Activated naive CD4-positive, alpha-beta T cell treated with anti-CD3 and anti-CD28 coated beads, Interleukin-2, amount 50 U/mL, for 72 hours (primary cell): ENCODE measurements at regions not wholly inside any gene's neighbourhood (a gene's known extent, or its start where the extent isn't known, plus 50 kb on each side); places are given as distances from the start of the nearest gene placed in this dataset.

Experiments
- ATAC-seq, 2 donors: fragments of 150-1000 bp; cut with Tn5 transposase; 2 replicates each; pipeline ENCODE4 v1.10.0; 2021; ENCODE audit warnings: mild to moderate bottlenecking in 2 of 2, moderate library complexity in 2 of 2
- DNase-seq, 2 donors: peaks; one replicate each; pipeline ENCODE4 v3.0.0; 2021 to 2022; ENCODE audit warnings: low spot score in 2 of 2
- H3K27ac Mint-ChIP-seq, 2 donors: one replicate each; pipeline ENCODE4 v1.8.0; 2022; ENCODE audit warnings: mild to moderate bottlenecking in 2 of 2, mixed read lengths in 2 of 2
- H3K36me3 Mint-ChIP-seq, 2 donors: one replicate each; pipeline ENCODE4 v1.8.0; 2022; ENCODE audit warnings: mixed read lengths in 2 of 2
- H3K9me3 Mint-ChIP-seq, 2 donors: one replicate each; pipeline ENCODE4 v1.8.0; 2022; ENCODE audit warnings: mixed read lengths in 2 of 2

DNA sequence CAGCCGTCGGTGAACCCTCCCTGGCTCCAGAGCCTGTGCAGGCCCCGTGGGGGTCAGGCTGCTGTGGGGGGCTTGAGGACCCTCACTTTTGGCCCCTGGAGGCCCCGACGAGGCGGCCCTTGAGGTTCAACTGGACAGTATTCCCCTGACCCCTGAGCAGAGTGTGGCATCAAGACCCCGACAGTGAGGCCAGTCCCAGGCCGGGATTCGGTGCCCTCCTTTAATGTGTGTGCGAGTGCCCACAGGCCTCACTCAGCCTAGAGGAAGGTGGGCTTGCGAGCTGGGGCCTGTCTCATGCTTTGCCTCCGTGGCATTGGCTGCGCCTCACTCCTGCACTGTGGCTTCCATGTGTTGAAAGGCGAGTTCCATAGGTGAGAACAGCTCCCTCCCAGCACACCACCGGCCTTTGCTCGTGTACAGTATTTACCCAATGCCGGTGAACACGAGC lies 94.5 kb downstream of the METRNL start:
- H3K27ac Mint-ChIP-seq = no peak overlapping the region
- peaks cover 5 to 8% of the 10 kb centered on the region in 2 donors for H3K36me3 Mint-ChIP-seq
- peaks cover 0 to 7% of the 10 kb centered on the region in 2 donors for H3K9me3 Mint-ChIP-seq
- peak in 1 of 2 donors; percentile 33 for DNase-seq
- no peak for ATAC-seq

DNA sequence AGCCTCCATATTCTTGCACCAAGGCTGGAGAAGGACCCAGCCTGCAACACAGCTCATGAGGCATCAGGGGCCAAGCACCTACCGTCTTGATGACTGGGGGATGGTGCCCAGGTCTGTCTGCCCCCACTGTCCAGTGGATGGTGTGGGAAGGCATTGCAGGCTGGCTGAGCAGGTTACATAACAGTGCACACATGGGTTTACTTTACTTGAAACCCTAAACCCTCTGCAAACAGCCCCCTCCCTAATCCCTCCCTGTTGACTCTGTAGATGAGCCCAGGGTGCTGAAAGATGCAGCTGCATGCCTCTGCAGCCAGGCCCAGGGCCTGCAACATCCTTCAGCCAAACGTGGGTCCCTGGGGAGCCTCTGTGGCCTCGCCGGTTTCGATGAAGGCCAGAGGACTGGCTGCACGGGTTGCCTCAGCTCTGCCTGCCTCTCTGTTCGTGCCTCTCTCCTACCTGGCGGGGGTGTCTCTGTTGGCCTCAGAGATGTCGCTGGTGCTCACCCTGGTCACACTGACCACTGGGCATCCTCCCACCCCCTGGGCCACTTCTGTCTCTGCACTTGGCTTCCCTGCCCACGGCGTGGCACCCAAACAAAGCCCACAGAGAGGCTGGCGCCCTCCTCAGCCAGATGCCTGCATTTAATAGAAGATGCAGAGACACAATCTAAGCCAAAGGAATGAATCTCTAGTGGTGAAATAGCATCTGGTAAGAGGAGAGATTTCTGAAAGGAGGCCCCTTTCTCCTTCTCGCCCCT lies 95.1 kb downstream of the METRNL start:
- ATAC-seq = no peak
- no peak overlapping the region for H3K27ac Mint-ChIP-seq
- peak in 1 of 2 donors; percentile 43 for DNase-seq

DNA sequence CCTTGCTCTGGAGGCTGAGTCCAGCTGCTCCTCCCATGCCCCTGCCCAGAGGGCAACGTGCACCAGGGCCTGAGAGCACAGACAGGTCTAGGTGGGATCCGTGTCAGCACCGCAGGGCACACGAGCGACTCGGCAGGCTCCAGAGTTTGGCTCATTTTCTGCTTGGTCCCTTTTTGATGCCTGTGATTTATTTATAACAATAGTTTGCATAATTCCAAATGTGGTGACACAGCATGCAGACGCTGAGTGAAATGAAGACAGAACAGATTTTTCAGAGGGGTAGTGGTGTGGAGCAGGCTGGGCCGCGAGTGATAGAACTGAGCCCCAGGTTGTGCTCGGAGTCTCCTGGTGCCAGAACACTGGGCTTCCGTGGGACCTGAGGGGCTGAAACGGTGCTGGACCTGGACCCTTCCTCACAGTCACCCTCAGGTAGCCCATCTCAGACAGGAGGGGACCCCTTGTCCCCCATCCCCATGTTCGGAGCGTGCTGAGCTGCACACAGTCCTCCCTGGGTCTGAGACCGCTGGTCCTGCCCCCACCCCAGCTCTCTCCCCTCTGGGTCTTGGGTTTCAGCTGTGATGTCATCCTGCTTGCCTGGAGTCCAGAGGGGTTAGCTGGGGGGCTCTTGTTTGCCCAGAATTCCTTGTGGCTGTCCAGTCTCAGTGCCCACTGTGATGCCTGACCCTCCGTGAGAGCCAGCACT lies 95.9 kb downstream of the METRNL start:
- Mint-ChIP-seq H3K36me3 (no peaks in the 10 kb centered on the region), H3K9me3 (no peaks in the 10 kb centered on the region), H3K27ac (no peak overlapping the region)
- ATAC-seq = no peak
- DNase-seq = peak in 1 of 2 donors; percentile 9

More for the DNA sequence above, 95.1 kb downstream of the METRNL start:
- H3K36me3 Mint-ChIP-seq = peaks cover 3 to 5% of the 10 kb centered on the region in 2 donors
- H3K9me3 Mint-ChIP-seq = peaks cover 0 to 2% of the 10 kb centered on the region in 2 donors

DNA sequence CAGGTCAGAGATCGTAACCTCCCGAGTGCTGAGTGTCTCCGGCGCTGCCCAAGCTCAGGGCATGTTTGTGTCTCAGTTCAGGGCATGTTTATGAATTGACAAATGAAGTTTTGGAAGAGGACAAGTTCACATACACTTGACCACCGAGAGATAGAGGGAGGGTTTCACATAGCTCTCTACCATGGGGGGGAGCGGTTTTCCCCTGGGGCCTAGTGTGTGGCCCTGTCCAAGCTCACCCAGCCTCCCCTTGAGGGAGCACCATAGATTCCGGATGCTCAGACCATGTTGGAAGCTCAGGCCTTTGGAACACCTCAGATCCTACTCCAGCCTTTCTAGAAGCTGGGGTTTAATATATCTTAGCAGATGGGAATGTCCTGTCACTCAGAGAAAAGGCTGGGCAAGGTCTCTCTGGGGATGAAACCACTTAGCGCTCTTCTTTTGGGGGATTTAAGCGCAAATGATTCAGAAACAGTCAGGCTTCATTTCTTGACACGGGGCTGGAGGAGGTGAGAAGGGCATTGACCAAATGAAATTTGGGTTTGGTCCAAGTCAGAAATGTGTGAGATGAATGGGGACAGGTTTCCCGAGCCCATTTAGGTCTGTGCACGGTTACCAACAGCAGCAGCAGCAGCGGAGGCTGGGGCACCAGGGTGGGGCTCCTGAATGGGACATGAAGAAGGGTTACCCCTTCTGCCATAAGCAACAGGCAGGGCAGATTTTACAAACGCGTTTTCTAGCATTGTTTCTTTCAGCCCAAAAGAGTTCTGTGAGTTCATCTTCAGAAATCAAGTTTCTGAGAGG lies 96.6 kb downstream of the METRNL start:
- ATAC-seq = no peak
- no peaks in the 10 kb centered on the region for H3K9me3 Mint-ChIP-seq
- no peak for DNase-seq
- no peak overlapping the region for H3K27ac Mint-ChIP-seq
- no peaks in the 10 kb centered on the region for H3K36me3 Mint-ChIP-seq

DNA sequence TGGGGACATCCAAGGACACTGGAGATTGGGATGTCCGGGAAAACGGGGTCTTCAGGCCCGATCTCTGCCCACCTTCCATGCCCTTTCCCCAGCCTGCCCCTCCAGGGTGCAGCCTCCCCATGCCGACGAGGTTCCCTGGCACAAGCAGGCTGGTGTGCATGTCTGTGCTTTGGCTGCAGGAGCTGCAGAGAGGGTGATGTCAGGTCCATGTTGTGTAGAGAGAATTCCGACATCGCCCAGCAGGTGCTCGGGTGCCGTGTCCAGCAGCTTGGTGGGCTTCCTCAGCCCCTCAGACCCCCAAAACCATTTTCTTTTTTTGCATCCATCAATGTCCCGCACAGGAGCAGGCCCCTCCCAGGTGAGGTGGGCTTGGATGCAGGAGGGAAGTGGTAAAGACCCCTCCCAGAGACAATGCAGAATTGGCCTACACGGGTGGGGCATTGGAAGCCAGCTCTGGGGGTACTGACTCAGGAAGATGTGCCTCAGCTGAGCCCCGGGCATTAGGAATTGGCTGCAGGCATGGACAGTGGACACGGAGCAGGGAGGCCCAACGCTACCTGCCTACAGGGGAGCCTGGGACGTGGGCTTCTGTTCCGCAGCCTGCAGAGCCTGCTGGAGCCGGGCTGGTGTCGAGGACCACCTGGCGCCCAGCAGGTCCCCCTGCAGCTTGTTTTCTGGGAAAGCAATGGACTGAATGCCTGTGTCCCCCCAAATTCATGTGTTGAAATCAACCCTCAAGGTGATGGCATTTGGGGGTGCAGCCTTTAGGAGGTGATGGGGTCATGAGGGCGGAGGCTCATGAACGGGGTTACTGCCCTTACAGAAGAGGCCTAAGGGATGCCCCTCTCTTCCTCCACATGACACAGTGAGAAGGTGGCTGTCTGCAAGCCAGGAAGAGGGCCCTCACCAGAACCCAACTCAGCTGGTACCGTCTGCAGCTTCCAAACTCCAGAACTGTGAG lies 97.5 kb downstream of the METRNL start:
- Mint-ChIP-seq H3K9me3 (no peaks in the 10 kb centered on the region), H3K27ac (no peak overlapping the region), H3K36me3 (no peaks in the 10 kb centered on the region)
- ATAC-seq (no peak), DNase-seq (peak; percentile 1 to 37)

DNA sequence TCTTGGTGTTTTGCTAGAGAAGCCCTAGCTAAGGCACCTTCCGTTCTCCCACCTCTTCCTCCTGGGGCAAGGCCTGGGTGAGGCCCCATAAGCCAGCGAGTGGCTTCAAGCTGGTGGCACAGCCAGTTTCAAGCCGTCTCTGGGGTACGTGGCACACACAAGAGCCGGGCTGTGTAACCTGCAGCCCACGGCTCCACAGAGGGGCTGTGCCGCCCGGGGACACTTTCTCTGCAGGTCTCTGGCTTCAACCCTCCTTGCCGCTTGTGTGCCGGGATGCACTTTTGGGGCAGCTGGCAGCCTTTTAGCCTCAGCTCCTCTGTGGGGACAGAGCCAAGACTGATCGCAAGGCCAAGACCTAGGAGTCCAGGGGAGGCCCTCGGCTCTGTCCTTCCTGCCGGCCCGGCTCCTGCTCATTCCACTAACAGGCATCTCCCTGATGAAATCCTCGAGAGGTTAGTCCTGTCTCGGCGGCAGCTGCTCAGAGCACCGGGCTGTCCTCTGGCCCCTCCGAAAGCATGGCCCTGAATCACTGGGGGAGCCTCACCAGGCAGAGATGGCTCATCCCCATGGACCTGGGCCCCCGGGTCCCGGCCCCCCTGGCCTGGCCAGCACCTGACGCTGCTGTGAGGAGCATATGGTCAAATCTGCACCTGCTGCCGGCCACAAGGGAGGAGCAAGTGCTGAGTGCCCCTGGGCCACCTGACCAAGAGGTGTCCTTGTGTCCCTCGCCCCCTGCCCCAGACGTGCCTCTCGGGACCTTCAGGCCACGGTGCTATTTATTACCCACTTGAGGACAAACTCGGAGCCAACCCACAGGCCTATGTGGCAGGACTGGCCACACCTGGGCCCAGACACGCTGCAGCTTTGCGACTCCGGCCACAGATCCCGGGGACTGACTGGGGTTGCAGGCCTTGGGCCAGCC lies 98.5 kb downstream of the METRNL start:
- DNase-seq = peak; percentile 1 to 49
- ATAC-seq = no peak
- Mint-ChIP-seq H3K9me3 (no peaks in the 10 kb centered on the region), H3K36me3 (no peaks in the 10 kb centered on the region), H3K27ac (no peak overlapping the region)

DNA sequence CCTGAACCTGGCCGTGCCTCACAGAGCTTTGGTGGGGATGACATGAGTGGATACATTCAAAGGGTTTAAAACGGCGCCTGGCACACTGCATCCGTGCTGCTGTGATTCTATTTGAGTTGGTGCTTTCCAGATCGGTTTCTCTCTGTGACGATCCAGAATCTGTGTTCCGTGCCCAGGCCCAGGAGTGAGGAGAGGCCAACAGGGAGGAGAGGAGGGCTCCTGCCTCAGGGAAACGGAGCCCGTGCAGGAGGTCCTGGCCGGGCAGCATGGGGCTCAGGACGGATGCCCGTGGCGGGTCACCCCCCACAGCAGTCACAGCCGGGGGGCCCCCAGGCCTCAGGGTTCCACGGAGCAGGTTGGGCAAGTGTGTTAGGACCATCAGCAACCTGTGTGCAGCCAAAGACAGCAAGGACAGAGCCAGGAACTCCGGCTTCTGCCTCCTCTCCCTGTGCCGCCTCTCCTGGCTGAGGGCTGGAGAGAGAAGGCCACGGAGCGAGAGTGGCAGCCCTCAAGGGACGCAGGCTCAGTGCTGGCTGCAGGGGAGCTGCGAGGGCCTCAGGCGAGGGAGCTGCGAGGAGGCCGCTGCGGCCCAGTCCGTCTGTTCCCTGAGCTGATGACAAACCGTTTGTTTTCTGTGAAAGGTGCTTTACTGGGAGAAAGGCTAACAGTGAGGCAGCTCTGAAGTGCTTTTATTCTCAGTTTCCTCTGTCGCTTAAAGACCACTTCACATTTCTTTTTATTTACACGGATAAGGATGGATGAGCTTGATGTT lies 99.3 kb downstream of the METRNL start:
- Mint-ChIP-seq H3K9me3 (no peaks in the 10 kb centered on the region), H3K27ac (no peak overlapping the region), H3K36me3 (no peaks in the 10 kb centered on the region)
- ATAC-seq = no peak
- DNase-seq = peak in 1 of 2 donors; percentile 40

DNA sequence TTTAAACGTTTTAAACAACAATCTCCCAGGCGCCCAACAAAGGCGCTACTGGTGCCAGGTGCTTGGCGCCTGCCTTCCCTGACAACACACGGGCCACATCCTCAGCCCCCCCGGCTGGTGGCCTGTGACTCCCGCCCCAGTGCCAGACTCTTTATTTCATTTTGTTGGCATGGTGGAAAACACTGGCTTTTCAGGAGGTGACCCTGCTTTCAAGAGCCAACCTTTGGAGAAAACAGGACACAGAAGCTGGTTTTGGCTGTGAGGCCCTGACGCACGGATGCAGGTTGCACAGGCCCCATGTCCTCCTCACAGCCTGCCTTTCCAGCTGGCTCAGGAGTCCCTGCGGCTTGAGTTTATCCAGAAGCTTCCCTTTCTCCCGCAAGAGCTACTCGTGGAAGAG lies 100.0 kb downstream of the METRNL start:
- H3K27ac Mint-ChIP-seq = no peak overlapping the region
- peak; percentile 0 to 6 for DNase-seq
- no peak for ATAC-seq
- no peaks in the 10 kb centered on the region for H3K36me3 Mint-ChIP-seq
- no peaks in the 10 kb centered on the region for H3K9me3 Mint-ChIP-seq

DNA sequence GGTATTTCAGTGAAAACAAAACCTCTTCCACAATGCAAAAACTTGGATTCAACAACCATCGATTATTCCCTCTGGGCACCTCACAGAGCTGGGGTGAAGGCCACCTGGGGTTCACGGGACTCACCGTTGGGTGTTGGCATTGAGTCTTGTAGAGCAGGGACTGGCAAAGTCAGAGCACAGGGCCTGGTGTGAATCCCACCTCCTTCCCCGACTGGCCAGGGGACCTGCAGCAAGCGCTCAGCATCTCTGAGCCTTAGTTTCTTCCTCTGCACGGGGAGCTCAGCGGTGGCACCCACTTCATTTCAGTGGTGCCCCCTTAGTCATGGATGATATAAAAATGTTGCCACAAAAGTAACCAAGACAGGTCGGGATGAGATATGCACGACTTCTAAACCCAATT lies 100.4 kb downstream of the METRNL start:
- no peak overlapping the region for H3K27ac Mint-ChIP-seq
- DNase-seq (peak; percentile 1 to 11), ATAC-seq (no peak)
- no peaks in the 10 kb centered on the region for H3K9me3 Mint-ChIP-seq
- H3K36me3 Mint-ChIP-seq = no peaks in the 10 kb centered on the region

DNA sequence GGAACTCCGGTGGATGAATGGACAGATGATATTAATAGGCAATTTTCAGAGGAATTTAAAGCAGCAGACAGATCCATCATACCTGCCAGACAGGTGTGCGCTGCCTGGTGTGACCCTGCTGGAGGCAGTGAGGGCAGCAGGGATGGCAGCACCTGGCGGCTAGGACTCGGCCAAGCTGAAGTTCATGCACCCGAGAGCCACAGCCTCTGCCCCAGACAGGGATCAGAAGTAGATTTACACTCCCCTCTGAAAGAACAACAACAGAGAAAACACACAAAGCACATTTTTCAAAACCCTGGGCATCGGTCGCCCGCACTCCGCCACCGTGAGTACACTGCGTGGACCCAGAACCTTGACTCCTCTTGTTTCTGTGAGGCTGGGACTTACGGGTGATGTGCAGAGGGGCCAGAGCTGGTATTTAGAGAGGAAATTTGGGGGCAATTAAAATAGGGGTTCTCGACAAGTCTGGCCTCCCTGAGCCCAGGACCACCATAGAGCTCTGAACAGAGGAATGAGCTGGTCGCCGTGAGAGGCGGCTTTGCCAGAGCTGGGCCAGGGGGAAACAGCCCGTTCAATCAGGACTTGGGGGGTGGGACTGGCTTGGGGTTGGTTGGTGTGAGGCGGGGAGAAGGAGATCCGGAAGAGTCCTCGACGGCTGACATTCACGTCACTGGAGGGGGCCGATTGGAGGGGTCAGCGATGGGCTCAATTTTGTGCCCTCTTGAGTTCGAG lies 101.0 kb downstream of the METRNL start:
- no peak overlapping the region for H3K27ac Mint-ChIP-seq
- ATAC-seq = no peak
- H3K9me3 Mint-ChIP-seq = no peaks in the 10 kb centered on the region
- DNase-seq = peak; percentile 1 to 11
- H3K36me3 Mint-ChIP-seq = no peaks in the 10 kb centered on the region

DNA sequence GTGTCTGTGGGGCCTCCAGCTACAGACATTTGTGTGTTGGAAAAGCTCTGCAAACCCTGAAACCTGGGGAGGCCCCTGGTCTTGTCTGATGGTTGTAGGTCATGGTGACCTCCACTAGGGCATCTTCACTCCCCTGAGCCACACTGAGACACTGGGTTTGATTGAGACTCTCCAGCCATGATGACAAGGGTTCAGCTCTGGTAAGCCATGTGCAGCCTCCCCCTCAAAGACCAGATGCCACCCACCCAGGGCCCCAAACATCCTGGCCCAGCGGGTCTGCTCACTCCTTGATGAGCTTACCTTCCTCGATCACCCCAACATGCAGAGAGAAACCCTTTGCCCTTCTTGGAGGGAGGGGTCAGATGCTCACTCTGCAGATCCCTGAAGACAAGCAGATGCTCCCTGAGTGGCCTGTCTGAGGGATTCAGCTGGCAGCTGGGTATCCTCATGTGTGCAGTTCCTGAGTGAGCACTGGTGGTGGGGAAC lies 101.6 kb downstream of the METRNL start:
- no peaks in the 10 kb centered on the region for H3K9me3 Mint-ChIP-seq

DNA sequence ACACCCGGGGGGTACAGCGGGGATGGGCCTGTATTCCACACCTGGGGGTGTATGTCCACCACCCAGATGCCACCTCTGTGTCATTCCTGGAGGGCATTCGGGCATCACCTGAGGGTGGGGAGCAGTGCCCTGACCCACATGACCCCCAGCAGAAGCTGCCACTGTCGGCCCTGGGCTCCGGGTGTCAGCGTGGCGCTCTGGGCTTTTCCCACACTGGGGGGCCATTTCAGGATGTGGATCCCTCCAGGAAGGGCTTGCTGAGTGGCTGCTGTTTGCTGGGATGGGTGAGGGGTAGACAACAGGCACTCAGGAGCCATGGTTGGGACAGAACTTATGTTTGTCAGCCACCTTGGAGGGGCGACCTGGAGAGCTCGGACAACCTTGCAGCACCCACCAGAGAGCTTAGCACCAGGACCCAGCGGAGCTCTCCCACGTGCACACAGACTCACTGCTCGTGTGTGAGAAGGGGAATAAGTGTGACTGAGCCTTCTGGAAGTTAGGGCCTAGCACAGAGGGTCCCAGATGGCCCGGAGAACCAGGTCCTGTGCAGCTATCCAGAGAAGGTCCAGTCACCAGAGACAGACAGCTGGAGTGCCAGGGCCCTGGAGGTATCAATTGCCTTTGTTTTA lies 102.7 kb downstream of the METRNL start:
- no peak for ATAC-seq

More for the DNA sequence above, 101.6 kb downstream of the METRNL start:
- ATAC-seq = peak in 1 of 2 donors; percentile 47
- no peak overlapping the region for H3K27ac Mint-ChIP-seq
- H3K36me3 Mint-ChIP-seq = no peaks in the 10 kb centered on the region
- DNase-seq = peak; percentile 2 to 51

DNA sequence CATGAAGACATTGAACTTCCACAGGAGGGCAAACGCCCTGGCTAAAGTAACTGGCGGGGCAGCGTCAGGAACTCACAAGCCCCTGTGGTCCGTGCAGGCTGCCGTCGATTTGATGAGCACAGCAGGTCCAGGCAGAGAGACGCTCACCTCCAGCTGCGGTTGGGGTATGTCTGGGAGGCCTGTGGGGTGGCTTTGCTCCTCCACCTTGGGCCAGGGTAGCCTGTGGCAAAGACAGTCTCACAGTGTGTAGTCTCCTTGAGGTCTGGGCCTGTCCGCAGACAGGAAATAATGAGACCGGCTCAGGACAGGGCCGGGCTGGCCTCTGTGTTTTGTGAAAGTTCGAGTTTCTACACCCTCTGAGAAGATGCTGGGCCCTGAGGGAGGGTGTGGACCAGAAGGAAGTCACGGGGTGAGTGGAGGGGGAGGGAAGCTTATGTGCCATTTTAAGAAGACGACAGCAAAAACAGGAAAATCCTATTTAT lies 103.3 kb downstream of the METRNL start:
- DNase-seq = peak; percentile 1 to 21
- ATAC-seq = no peak
- no peaks in the 10 kb centered on the region for H3K9me3 Mint-ChIP-seq
- no peaks in the 10 kb centered on the region for H3K36me3 Mint-ChIP-seq
- H3K27ac Mint-ChIP-seq = no peak overlapping the region

More for the DNA sequence above, 102.7 kb downstream of the METRNL start:
- Mint-ChIP-seq H3K9me3 (no peaks in the 10 kb centered on the region), H3K36me3 (no peaks in the 10 kb centered on the region), H3K27ac (no peak overlapping the region)
- DNase-seq = peak; percentile 1 to 26
